Type B pancreatic cell (in vitro differentiated cells): ENCODE measurements at regions not wholly inside any gene's neighbourhood (a gene's known extent, or its start where the extent isn't known, plus 50 kb on each side); places are given as distances from the start of the nearest gene placed in this dataset.

Experiments used
- DNase-seq: peaks from one replicate; pipeline ENCODE4 v3.0.0; 2021; ENCODE audit warnings: mixed read lengths; ENCODE audit not compliant: unreplicated experiment; ENCODE audit errors: extremely low spot score
- H3K27ac Mint-ChIP-seq: 2 replicates; pipeline ENCODE4 v1.8.0; 2021; ENCODE audit warnings: mild to moderate bottlenecking, mixed read lengths
- H3K27me3 Mint-ChIP-seq: 2 replicates; pipeline ENCODE4 v1.8.0; 2021; ENCODE audit warnings: mixed read lengths
- H3K36me3 Mint-ChIP-seq: 2 replicates; pipeline ENCODE4 v1.8.0; 2021; ENCODE audit warnings: mixed read lengths
- H3K4me1 Mint-ChIP-seq: one replicate; pipeline ENCODE4 v1.8.0; 2021; ENCODE audit warnings: mixed read lengths; ENCODE audit not compliant: unreplicated experiment
- H3K4me3 Mint-ChIP-seq: 2 replicates; pipeline ENCODE4 v1.8.0; 2021; ENCODE audit warnings: mild to moderate bottlenecking, mixed read lengths
- H3K9me3 Mint-ChIP-seq: 2 replicates; pipeline ENCODE4 v1.8.0; 2021; ENCODE audit warnings: mixed read lengths
- TF ChIP-seq, protein P1 (sequence below): fragments of 200-600 bp; sonication (generic); conservative IDR thresholded peaks from 2 replicates; pipeline ENCODE4 v1.5.0; 2021; ENCODE audit warnings: antibody characterized with exemption, mild to moderate bottlenecking

DNA sequence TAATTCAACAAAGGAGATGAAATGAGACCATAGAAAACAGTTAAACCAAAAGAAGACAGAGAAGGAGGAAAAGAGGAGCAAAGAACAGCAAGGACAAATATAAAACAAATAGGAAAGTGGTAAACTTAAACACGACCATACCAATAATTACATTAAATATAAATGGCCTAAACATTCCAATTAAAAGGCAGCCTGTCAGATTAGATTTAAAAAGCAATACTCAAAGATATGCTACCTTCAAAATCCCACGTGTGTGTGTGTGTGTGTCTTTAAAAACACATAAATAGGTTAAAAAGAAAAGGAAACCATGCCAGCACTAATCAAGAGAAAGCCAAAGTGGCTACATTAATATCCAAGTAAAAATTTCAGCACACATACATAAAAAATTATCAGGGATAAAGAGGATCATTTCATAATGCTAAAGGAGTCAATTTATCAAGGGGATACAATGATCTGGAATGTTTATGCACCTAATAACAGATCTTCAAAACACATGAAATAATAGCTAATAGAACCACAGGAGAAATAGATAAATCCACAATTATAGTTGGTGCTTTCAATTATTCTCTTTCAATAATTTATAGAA, 355.7 kb upstream of the POU3F1 start:
- peaks cover under 1% of the 10 kb centered on the region for H3K9me3 Mint-ChIP-seq

GRCh38 chr1:38396606-38397005, 350.0 kb upstream of the POU3F1 start:
- H3K4me3 Mint-ChIP-seq: no peak overlapping the region
- peaks cover 13% of the 10 kb centered on the region for H3K9me3 Mint-ChIP-seq
- no peak overlapping the region for H3K27ac Mint-ChIP-seq
- TF ChIP-seq, protein P1, sequence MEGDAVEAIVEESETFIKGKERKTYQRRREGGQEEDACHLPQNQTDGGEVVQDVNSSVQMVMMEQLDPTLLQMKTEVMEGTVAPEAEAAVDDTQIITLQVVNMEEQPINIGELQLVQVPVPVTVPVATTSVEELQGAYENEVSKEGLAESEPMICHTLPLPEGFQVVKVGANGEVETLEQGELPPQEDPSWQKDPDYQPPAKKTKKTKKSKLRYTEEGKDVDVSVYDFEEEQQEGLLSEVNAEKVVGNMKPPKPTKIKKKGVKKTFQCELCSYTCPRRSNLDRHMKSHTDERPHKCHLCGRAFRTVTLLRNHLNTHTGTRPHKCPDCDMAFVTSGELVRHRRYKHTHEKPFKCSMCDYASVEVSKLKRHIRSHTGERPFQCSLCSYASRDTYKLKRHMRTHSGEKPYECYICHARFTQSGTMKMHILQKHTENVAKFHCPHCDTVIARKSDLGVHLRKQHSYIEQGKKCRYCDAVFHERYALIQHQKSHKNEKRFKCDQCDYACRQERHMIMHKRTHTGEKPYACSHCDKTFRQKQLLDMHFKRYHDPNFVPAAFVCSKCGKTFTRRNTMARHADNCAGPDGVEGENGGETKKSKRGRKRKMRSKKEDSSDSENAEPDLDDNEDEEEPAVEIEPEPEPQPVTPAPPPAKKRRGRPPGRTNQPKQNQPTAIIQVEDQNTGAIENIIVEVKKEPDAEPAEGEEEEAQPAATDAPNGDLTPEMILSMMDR: no peak
- peaks cover 11% of the 10 kb centered on the region for H3K27me3 Mint-ChIP-seq
- H3K36me3 Mint-ChIP-seq: no peaks in the 10 kb centered on the region
- H3K4me1 Mint-ChIP-seq: no peaks in the 10 kb centered on the region
- no peak for DNase-seq

More for the DNA sequence above, 355.7 kb upstream of the POU3F1 start:
- Mint-ChIP-seq H3K4me3 (no peak overlapping the region), H3K27me3 (peaks cover 12% of the 10 kb centered on the region), H3K27ac (no peak overlapping the region), H3K36me3 (no peaks in the 10 kb centered on the region), H3K4me1 (no peaks in the 10 kb centered on the region)
- DNase-seq: no peak
- TF ChIP-seq, protein P1: no peak

GRCh38 chr1:38394303-38394702, 347.7 kb upstream of the POU3F1 start:
- no peak for DNase-seq
- Mint-ChIP-seq H3K4me3 (no peak overlapping the region), H3K27ac (no peak overlapping the region), H3K36me3 (no peaks in the 10 kb centered on the region), H3K9me3 (peaks cover 13% of the 10 kb centered on the region), H3K27me3 (peaks cover 5% of the 10 kb centered on the region), H3K4me1 (no peaks in the 10 kb centered on the region)
- TF ChIP-seq, protein P1: no peak

- no peak overlapping the region for H3K4me3 Mint-ChIP-seq
- no peak overlapping the region for H3K27ac Mint-ChIP-seq
- no peaks in the 10 kb centered on the region for H3K36me3 Mint-ChIP-seq
- H3K27me3 Mint-ChIP-seq: peaks cover 3% of the 10 kb centered on the region
- DNase-seq: no peak
- H3K4me1 Mint-ChIP-seq: no peaks in the 10 kb centered on the region
- TF ChIP-seq, protein P1: no peak
- H3K9me3 Mint-ChIP-seq: peaks cover 13% of the 10 kb centered on the region
Observed at GRCh38 chr1:38392861-38393260, 346.3 kb upstream of the POU3F1 start.

DNA sequence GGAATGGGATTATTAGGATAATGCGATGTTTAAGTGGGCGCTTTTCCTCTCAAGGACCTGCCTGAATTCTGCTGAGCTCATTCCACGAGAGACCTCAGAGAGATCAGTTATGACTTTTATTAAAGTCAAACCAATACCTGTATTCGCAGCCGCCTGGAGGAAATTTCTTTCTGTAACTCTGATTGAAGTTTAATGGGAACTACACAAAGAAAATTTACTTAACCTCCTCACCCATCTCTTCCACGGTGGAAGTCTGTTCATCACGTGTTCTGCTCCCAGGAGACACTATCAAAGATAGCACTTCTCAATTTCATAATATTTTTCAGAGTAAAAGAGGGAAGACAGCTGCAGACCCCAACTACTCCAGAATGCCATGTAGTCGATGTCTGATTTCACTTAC, 334.7 kb upstream of the POU3F1 start:
- no peak for DNase-seq
- Mint-ChIP-seq H3K27me3 (peaks cover 8% of the 10 kb centered on the region), H3K36me3 (no peaks in the 10 kb centered on the region), H3K4me1 (no peaks in the 10 kb centered on the region), H3K27ac (no peak overlapping the region), H3K4me3 (no peak overlapping the region), H3K9me3 (no peaks in the 10 kb centered on the region)
- TF ChIP-seq, protein P1: no peak

DNA sequence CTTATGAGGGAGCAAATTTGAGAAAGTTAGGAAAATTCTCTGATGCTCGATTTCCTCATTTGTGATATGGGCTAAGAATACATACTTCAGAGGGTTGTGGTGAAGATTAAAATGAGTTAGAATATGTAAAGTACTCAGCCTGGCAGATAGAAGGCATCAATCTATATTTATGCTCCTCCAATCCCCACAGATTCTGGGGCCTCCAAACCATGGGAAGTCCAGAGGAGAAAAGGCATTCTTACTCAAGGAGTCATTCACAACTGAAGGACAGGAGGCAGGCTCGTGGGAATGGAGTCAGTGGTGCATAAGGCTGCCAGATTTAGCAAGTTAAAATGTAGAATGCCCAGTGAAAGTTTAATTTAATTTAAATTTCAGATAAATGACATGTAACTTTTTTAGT, 330.0 kb upstream of the POU3F1 start:
- DNase-seq: no peak
- Mint-ChIP-seq H3K9me3 (peaks cover 12% of the 10 kb centered on the region), H3K27ac (no peak overlapping the region), H3K4me1 (no peaks in the 10 kb centered on the region), H3K4me3 (no peak overlapping the region), H3K36me3 (no peaks in the 10 kb centered on the region), H3K27me3 (peaks cover 3% of the 10 kb centered on the region)
- TF ChIP-seq, protein P1: no peak
